Caco-2 (cell line): ENCODE measurements at regions not wholly inside any gene's neighbourhood (a gene's known extent, or its start where the extent isn't known, plus 50 kb on each side); places are given as distances from the start of the nearest gene placed in this dataset.

Experiments used
- BruUV-seq: library from RNA; stranded (reverse); fragments of 400-500 nt; replicated peaks from 2 replicates; lab custom pipeline; 2021; lab: Mats Ljungman, UMichigan
- CTCF ChIA-PET: fragments of 300-600 bp; sonication (Branson Sonifier 250); formaldehyde crosslinking; loops from one replicate; lab custom pipeline; 2022; ENCODE audit warnings: antibody characterized with exemption; lab: Charles Lee
- POLR2A ChIA-PET: fragments of 300-600 bp; sonication (Branson Sonifier 250); formaldehyde crosslinking; loops from one replicate; lab custom pipeline; 2022; ENCODE audit warnings: antibody characterized with exemption; lab: Charles Lee
- DNase-seq, 2 experiments: peaks; one replicate each; pipeline versions ENCODE4 v3.0.0 to v3.0.0-alpha.2; 2020 to 2022
- H3K27me3 ChIP-seq: replicated peaks from 2 replicates; pipeline ENCODE4 v1.6.0; 2011; ENCODE audit warnings: low read length; ENCODE audit not compliant: control insufficient read depth, insufficient read depth
- H3K36me3 ChIP-seq: 2 replicates; pipeline ENCODE4 v1.5.1; 2011; ENCODE audit warnings: low read length; ENCODE audit not compliant: control insufficient read depth, insufficient read depth
- H3K4me1 ChIP-seq: fragments of 250-450 bp; sonication (Bioruptor Pico); 2 replicates; pipeline ENCODE4 v1.5.1; 2020; ENCODE audit warnings: mild to moderate bottlenecking
- H3K4me3 ChIP-seq: 2 replicates; pipeline ENCODE4 v1.5.1; 2011; ENCODE audit warnings: low read depth, mild to moderate bottlenecking, control low read depth, low read length
- H3K9me3 ChIP-seq: fragments of 250-450 bp; sonication (Bioruptor Pico); 2 replicates; pipeline ENCODE4 v1.5.1; 2020; ENCODE audit warnings: mild to moderate bottlenecking, moderate library complexity
- H3K27ac Mint-ChIP-seq: one replicate; pipeline ENCODE4 v1.8.0; 2022; ENCODE audit warnings: mixed read lengths; ENCODE audit not compliant: unreplicated experiment
- H3K27me3 Mint-ChIP-seq: one replicate; pipeline ENCODE4 v1.8.0; 2022; ENCODE audit warnings: mixed read lengths; ENCODE audit not compliant: insufficient read depth, unreplicated experiment
- H3K36me3 Mint-ChIP-seq: one replicate; pipeline ENCODE4 v1.8.0; 2022; ENCODE audit warnings: mild to moderate bottlenecking, mixed read lengths; ENCODE audit not compliant: insufficient read depth, unreplicated experiment
- H3K4me1 Mint-ChIP-seq: one replicate; pipeline ENCODE4 v1.8.0; 2022; ENCODE audit warnings: low read depth, mixed read lengths; ENCODE audit not compliant: unreplicated experiment
- H3K4me3 Mint-ChIP-seq: one replicate; pipeline ENCODE4 v1.8.0; 2022; ENCODE audit warnings: mild to moderate bottlenecking, moderate library complexity, mixed read lengths; ENCODE audit not compliant: unreplicated experiment
- H3K9me3 Mint-ChIP-seq: one replicate; pipeline ENCODE4 v1.8.0; 2022; ENCODE audit warnings: mixed read lengths; ENCODE audit not compliant: unreplicated experiment
- CTCF ChIP-seq, 2 experiments: fragments of 200-600 bp in 1 of 2; IDR thresholded peaks; 1 replicate in 1 of 2; 2 replicates in 1 of 2; pipeline versions ENCODE4 v1.5.1 to v1.8.0; 2011 to 2022; ENCODE audit warnings: antibody characterized with exemption in 1 of 2, control low read depth in 1 of 2, inconsistent platforms in 1 of 2, low read depth in 1 of 2, low read length in 1 of 2, mild to moderate bottlenecking in 1 of 2, moderate library complexity in 1 of 2; ENCODE audit not compliant: insufficient read depth in 1 of 2, severe bottlenecking in 1 of 2, unreplicated experiment in 1 of 2
- intact Hi-C: fragments of 100-400 bp; cut with micrococcal nuclease; formaldehyde crosslinking; loops from one replicate; pipeline ENCODE4 v1.10.0; 2022; ENCODE audit not compliant: unreplicated experiment

GRCh38 chr22:34354071-34354817 lies 434.0 kb upstream of the LARGE1 start:
- TF ChIP-seq CTCF (IDR thresholded peaks at IDR 0.05; ENCODE audit: insufficient read depth in 1 of 2, low read depth in 1 of 2, low read length in 1 of 2, severe bottlenecking in 1 of 2, unreplicated experiment in 1 of 2): no peak
- H3K27me3 ChIP-seq: no peaks in the 10 kb centered on the region
- no TSS peak for BruUV-seq
- Mint-ChIP-seq H3K9me3 (no peaks in the 10 kb centered on the region), H3K27me3 (peaks cover 1% of the 10 kb centered on the region), H3K36me3 (no peaks in the 10 kb centered on the region), H3K4me1 (no peaks in the 10 kb centered on the region), H3K27ac (no peak overlapping the region), H3K4me3 (no peak overlapping the region)
- POLR2A ChIA-PET: no interaction called here
- H3K4me3 ChIP-seq: no peak overlapping the region
- no peak for DNase-seq
- intact Hi-C loops: no loop called here
- H3K36me3 ChIP-seq: no peaks in the 10 kb centered on the region
- CTCF ChIA-PET: no interaction called here
- H3K4me1 ChIP-seq: no peaks in the 10 kb centered on the region
- no peaks in the 10 kb centered on the region for H3K9me3 ChIP-seq

- intact Hi-C loops: no loop called here
- CTCF ChIA-PET: no interaction called here
- POLR2A ChIA-PET: no interaction called here
- Mint-ChIP-seq H3K9me3 (no peaks in the 10 kb centered on the region), H3K27ac (no peak overlapping the region), H3K27me3 (no peaks in the 10 kb centered on the region), H3K4me3 (no peak overlapping the region), H3K4me1 (no peaks in the 10 kb centered on the region), H3K36me3 (no peaks in the 10 kb centered on the region)
- no TSS peak for BruUV-seq
- Histone ChIP-seq H3K4me1 (no peaks in the 10 kb centered on the region), H3K27me3 (no peaks in the 10 kb centered on the region), H3K4me3 (no peak overlapping the region), H3K36me3 (no peaks in the 10 kb centered on the region), H3K9me3 (no peaks in the 10 kb centered on the region)
- no peak for TF ChIP-seq CTCF (IDR thresholded peaks at IDR 0.05; ENCODE audit: insufficient read depth in 1 of 2, low read depth in 1 of 2, low read length in 1 of 2, severe bottlenecking in 1 of 2, unreplicated experiment in 1 of 2)
- no peak for DNase-seq
These were observed 436.2 kb upstream of the LARGE1 start for GRCh38 chr22:34356481-34356880.

GRCh38 chr22:34370711-34371110 lies 450.4 kb upstream of the LARGE1 start:
- DNase-seq: no peak
- H3K9me3 ChIP-seq: no peaks in the 10 kb centered on the region
- Mint-ChIP-seq H3K27ac (no peak overlapping the region), H3K4me3 (no peak overlapping the region), H3K36me3 (no peaks in the 10 kb centered on the region), H3K9me3 (no peaks in the 10 kb centered on the region), H3K4me1 (no peaks in the 10 kb centered on the region), H3K27me3 (peaks cover 7% of the 10 kb centered on the region)
- BruUV-seq: no TSS peak
- no peaks in the 10 kb centered on the region for H3K4me1 ChIP-seq
- no peaks in the 10 kb centered on the region for H3K27me3 ChIP-seq
- CTCF ChIA-PET: no interaction called here
- no peak overlapping the region for H3K4me3 ChIP-seq
- H3K36me3 ChIP-seq: no peaks in the 10 kb centered on the region
- POLR2A ChIA-PET: no interaction called here
- intact Hi-C loops: no loop called here
- no peak for TF ChIP-seq CTCF (IDR thresholded peaks at IDR 0.05; ENCODE audit: insufficient read depth in 1 of 2, low read depth in 1 of 2, low read length in 1 of 2, severe bottlenecking in 1 of 2, unreplicated experiment in 1 of 2)
